ENCODE measurements at regions not wholly inside any gene's neighbourhood (a gene's known extent, or its start where the extent isn't known, plus 50 kb on each side); places are given as distances from the start of the nearest gene placed in this dataset.

GRCh38 chr2:185633621-185634020 lies 105.0 kb upstream of the FSIP2 start:
- CTCF ChIA-PET, result no interaction called here
- POLR2A ChIA-PET, result no interaction called here
- DNase-seq (ENCODE audit: low read depth, low spot score), result no peak
- TF ChIP-seq, protein P1, sequence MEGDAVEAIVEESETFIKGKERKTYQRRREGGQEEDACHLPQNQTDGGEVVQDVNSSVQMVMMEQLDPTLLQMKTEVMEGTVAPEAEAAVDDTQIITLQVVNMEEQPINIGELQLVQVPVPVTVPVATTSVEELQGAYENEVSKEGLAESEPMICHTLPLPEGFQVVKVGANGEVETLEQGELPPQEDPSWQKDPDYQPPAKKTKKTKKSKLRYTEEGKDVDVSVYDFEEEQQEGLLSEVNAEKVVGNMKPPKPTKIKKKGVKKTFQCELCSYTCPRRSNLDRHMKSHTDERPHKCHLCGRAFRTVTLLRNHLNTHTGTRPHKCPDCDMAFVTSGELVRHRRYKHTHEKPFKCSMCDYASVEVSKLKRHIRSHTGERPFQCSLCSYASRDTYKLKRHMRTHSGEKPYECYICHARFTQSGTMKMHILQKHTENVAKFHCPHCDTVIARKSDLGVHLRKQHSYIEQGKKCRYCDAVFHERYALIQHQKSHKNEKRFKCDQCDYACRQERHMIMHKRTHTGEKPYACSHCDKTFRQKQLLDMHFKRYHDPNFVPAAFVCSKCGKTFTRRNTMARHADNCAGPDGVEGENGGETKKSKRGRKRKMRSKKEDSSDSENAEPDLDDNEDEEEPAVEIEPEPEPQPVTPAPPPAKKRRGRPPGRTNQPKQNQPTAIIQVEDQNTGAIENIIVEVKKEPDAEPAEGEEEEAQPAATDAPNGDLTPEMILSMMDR (IDR thresholded peaks at IDR 0.05; ENCODE audit: insufficient read depth, low read length, missing control alignments), result no peak
- H3K4me3 ChIP-seq (ENCODE audit: low read depth, low read length), result no peak overlapping the region

- POLR2A ChIA-PET, result no interaction called here
- H3K4me3 ChIP-seq (ENCODE audit: low read depth, low read length), result no peak overlapping the region
- CTCF ChIA-PET, result no interaction called here
- TF ChIP-seq, protein P1 (IDR thresholded peaks at IDR 0.05; ENCODE audit: insufficient read depth, low read length, missing control alignments), result no peak
- no peak for DNase-seq (ENCODE audit: low read depth, low spot score)
Measured at GRCh38 chr2:185638771-185639170, 99.8 kb upstream of the FSIP2 start.

- ChIA-PET CTCF (no interaction called here), POLR2A (no interaction called here)
- DNase-seq (ENCODE audit: low read depth, low spot score), result no peak
- TF ChIP-seq, protein P1 (IDR thresholded peaks at IDR 0.05; ENCODE audit: insufficient read depth, low read length, missing control alignments), result no peak
- H3K4me3 ChIP-seq (ENCODE audit: low read depth, low read length), result no peak overlapping the region
Measured at GRCh38 chr2:185640588-185640987, 98.0 kb upstream of the FSIP2 start.

DNA sequence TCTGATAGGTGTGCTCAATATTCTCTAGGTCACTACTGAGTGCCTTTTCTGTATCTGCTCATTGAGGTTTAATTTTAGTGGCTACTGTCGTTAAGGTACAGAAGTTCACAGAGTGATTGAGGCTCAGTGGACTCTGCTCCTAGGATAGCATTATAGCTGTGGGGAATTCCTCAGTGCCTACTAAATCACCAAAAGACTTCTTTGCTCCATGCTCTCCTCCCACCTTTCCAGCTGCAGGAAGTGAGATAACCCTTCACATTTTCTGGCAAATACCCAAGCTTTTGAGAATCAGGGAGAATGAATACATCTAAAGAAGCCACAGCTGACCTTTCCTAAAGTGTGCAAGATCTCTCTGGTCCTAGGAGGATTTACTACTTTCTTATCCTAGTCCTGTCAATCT lies 95.2 kb upstream of the FSIP2 start:
- no peak for DNase-seq (ENCODE audit: low read depth, low spot score)
- POLR2A ChIA-PET, result no interaction called here

GRCh38 chr2:185644828-185645227 lies 93.8 kb upstream of the FSIP2 start:
- TF ChIP-seq, protein P1 (IDR thresholded peaks at IDR 0.05; ENCODE audit: insufficient read depth, low read length, missing control alignments), result no peak
- ChIA-PET CTCF (no interaction called here), POLR2A (no interaction called here)
- no peak for DNase-seq (ENCODE audit: low read depth, low spot score)
- no peak overlapping the region for H3K4me3 ChIP-seq (ENCODE audit: low read depth, low read length)

More for the DNA sequence above, 95.2 kb upstream of the FSIP2 start:
- CTCF ChIA-PET, result no interaction called here
- TF ChIP-seq, protein P1 (IDR thresholded peaks at IDR 0.05; ENCODE audit: insufficient read depth, low read length, missing control alignments), result no peak
- no peak overlapping the region for H3K4me3 ChIP-seq (ENCODE audit: low read depth, low read length)

DNA sequence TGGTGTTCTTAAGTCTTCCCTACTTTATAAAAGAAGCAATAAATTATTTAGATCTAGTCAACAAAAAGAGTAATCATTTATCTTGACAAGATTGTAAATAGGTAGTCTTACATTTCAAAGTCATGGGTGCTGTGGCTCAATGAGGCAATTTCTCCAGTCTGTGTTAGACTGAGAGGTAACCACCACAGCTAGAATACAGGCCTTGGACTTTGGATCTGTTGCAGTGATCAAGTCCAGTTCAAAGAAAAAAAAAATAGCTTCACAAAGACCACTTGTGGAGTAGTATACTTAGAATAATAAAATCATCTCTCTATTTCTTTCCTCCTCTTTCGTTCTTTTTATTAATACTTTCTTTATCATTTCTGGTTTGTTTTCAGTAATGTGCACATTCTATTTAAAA lies 93.1 kb upstream of the FSIP2 start:
- TF ChIP-seq, protein P1 (IDR thresholded peaks at IDR 0.05; ENCODE audit: insufficient read depth, low read length, missing control alignments), result no peak
- no peak overlapping the region for H3K4me3 ChIP-seq (ENCODE audit: low read depth, low read length)
- POLR2A ChIA-PET, result no interaction called here
- no peak for DNase-seq (ENCODE audit: low read depth, low spot score)
- CTCF ChIA-PET, result no interaction called here

Data from AG04449 (cell line).